ENCODE measurements at regions not wholly inside any gene's neighbourhood (a gene's known extent, or its start where the extent isn't known, plus 50 kb on each side); places are given as distances from the start of the nearest gene placed in this dataset.

- Histone ChIP-seq H4K5ac (ENCODE audit: low read depth, low read length) (no peak overlapping the region), H3K14ac (replicated peaks; ENCODE audit: low read depth, low read length) (no peak overlapping the region), H2AFZ (replicated peaks; ENCODE audit: low read length, poor library complexity) (no peak overlapping the region), H4K8ac (ENCODE audit: low read depth in 2 of 2, low read length in 2 of 2) (no peak overlapping the region), H4K91ac (ENCODE audit: insufficient read depth, low read depth, low read length) (no peak overlapping the region), H3K23ac (ENCODE audit: low read depth, low read length) (no peak overlapping the region), H3K4me3 (ENCODE audit: insufficient read depth, low read depth, low read length) (no peak overlapping the region), H3K4ac (ENCODE audit: low read depth, low read length) (no peak overlapping the region), H3K36me3 (ENCODE audit: control insufficient read depth, insufficient read depth, low read length) (no peaks in the 10 kb centered on the region), H3K56ac (ENCODE audit: extremely low read depth, insufficient read depth, low read length) (no peak overlapping the region), H2BK5ac (ENCODE audit: low read depth, low read length, poor library complexity, severe bottlenecking) (no peak overlapping the region), H4K20me1 (ENCODE audit: insufficient read depth, low read length) (no peaks in the 10 kb centered on the region), H2BK15ac (ENCODE audit: low read depth, low read length) (no peak overlapping the region), H3K27me3 (ENCODE audit: control insufficient read depth, insufficient read depth, low read length) (no peaks in the 10 kb centered on the region), H3K9me3 (ENCODE audit: control insufficient read depth, insufficient read depth, low read length) (no peaks in the 10 kb centered on the region), H2BK20ac (ENCODE audit: low read depth, low read length) (no peak overlapping the region), H2AK9ac (replicated peaks; ENCODE audit: low read depth, low read length, poor library complexity) (no peak overlapping the region), H3K4me2 (ENCODE audit: low read depth, low read length) (no peak overlapping the region), H3K9ac (ENCODE audit: low read depth, low read length) (no peak overlapping the region), H3K4me1 (ENCODE audit: control insufficient read depth, insufficient read depth, low read length) (peaks cover 2% of the 10 kb centered on the region; the same call in 1 of the 2 replicates), H3K9me1 (ENCODE audit: insufficient read depth, low read length) (no peaks in the 10 kb centered on the region), H3K27ac (ENCODE audit: insufficient read depth, low read length) (no peak overlapping the region), H3K79me1 (ENCODE audit: low read depth in 1 of 2, low read length in 2 of 2) (no peaks in the 10 kb centered on the region), H2AK5ac (ENCODE audit: low read depth, low read length) (no peak overlapping the region), H2BK120ac (ENCODE audit: low read depth, low read length) (no peak overlapping the region), H3K18ac (ENCODE audit: low read depth, low read length) (no peak overlapping the region)
- TF ChIP-seq CEBPB (IDR thresholded peaks at IDR 0.05; ENCODE audit: low read depth, low read length) (peak; percentile 83), MAZ (IDR thresholded peaks at IDR 0.05; ENCODE audit: borderline replicate concordance, low read depth, low read length) (no peak), MXI1 (IDR thresholded peaks at IDR 0.05; ENCODE audit: borderline replicate concordance, low read depth, low read length) (no peak)
- WGBS, 2 experiments (ENCODE audit: extremely low coverage in 2 of 2, insufficient read length in 1 of 2) = no CpG with 5 or more reads among the region's 2 CpGs
- dilution Hi-C loops (cut with HindIII; ENCODE audit: low sequenced_read_pairs, unreplicated experiment) (no loop called here), in situ Hi-C loops (cut with MboI; ENCODE audit: low sequenced_read_pairs) (no loop called here), intact Hi-C loops (cut with micrococcal nuclease) (no loop called here)
- ChIA-PET POLR2A (ENCODE audit: unreplicated experiment) (no interaction called here), CTCF (no interaction called here)
- no TSS peak for BruUV-seq (replicated peaks)
- DNase-seq = no peak
- no peak for ATAC-seq (ENCODE audit: low read depth)
Observed at GRCh38 chr2:188203776-188204175, 87.9 kb upstream of the GULP1 start.
